ENCODE measurements at regions not wholly inside any gene's neighbourhood (a gene's known extent, or its start where the extent isn't known, plus 50 kb on each side); places are given as distances from the start of the nearest gene placed in this dataset.

GRCh38 chr19:30105316-30105715 is 163.3 kb downstream of the URI1 start:
- no peaks in the 10 kb centered on the region for H3K9me3 ChIP-seq
- H3K4me3 ChIP-seq = no peak overlapping the region
- no peaks in the 10 kb centered on the region for H3K27me3 ChIP-seq
- no peaks in the 10 kb centered on the region for H3K4me1 ChIP-seq
- TF ChIP-seq EP300 (IDR thresholded peaks at IDR 0.05) (no peak), POLR2A (IDR thresholded peaks at IDR 0.05) (no peak)
- TF ChIP-seq, protein P1, sequence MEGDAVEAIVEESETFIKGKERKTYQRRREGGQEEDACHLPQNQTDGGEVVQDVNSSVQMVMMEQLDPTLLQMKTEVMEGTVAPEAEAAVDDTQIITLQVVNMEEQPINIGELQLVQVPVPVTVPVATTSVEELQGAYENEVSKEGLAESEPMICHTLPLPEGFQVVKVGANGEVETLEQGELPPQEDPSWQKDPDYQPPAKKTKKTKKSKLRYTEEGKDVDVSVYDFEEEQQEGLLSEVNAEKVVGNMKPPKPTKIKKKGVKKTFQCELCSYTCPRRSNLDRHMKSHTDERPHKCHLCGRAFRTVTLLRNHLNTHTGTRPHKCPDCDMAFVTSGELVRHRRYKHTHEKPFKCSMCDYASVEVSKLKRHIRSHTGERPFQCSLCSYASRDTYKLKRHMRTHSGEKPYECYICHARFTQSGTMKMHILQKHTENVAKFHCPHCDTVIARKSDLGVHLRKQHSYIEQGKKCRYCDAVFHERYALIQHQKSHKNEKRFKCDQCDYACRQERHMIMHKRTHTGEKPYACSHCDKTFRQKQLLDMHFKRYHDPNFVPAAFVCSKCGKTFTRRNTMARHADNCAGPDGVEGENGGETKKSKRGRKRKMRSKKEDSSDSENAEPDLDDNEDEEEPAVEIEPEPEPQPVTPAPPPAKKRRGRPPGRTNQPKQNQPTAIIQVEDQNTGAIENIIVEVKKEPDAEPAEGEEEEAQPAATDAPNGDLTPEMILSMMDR (IDR thresholded peaks at IDR 0.05) = no peak
- no peaks in the 10 kb centered on the region for H3K36me3 ChIP-seq
- WGBS, 2 donors = 91 to 93% methylated on average over 7 of the region's 8 CpGs
- DNase-seq (ENCODE audit: low spot score in 2 of 2) = no peak
- H3K27ac ChIP-seq = no peak overlapping the region

GRCh38 chr19:30105727-30106126 is 163.7 kb downstream of the URI1 start:
- no peak overlapping the region for H3K4me3 ChIP-seq
- WGBS, 2 donors = 83 to 88% methylated on average over 6 of the region's 6 CpGs
- DNase-seq (ENCODE audit: low spot score in 2 of 2) = no peak

GRCh38 chr19:30106417-30107095 is 164.5 kb downstream of the URI1 start:
- DNase-seq (ENCODE audit: low spot score in 2 of 2) = no peak
- 77 to 87% methylated on average over 11 of the region's 11 CpGs for WGBS, 2 donors
- H3K4me3 ChIP-seq = no peak overlapping the region
- TF ChIP-seq POLR2A (IDR thresholded peaks at IDR 0.05) (no peak), EP300 (IDR thresholded peaks at IDR 0.05) (no peak)
- TF ChIP-seq, protein P1 (IDR thresholded peaks at IDR 0.05) = no peak
- no peak overlapping the region for H3K27ac ChIP-seq
- no peaks in the 10 kb centered on the region for H3K27me3 ChIP-seq
- no peaks in the 10 kb centered on the region for H3K36me3 ChIP-seq
- H3K9me3 ChIP-seq = no peaks in the 10 kb centered on the region
- H3K4me1 ChIP-seq = no peaks in the 10 kb centered on the region

More at GRCh38 chr19:30105727-30106126, 163.7 kb downstream of the URI1 start:
- H3K27me3 ChIP-seq = no peaks in the 10 kb centered on the region
- TF ChIP-seq, protein P1 (IDR thresholded peaks at IDR 0.05) = no peak
- TF ChIP-seq POLR2A (IDR thresholded peaks at IDR 0.05) (no peak), EP300 (IDR thresholded peaks at IDR 0.05) (no peak)
- H3K36me3 ChIP-seq = no peaks in the 10 kb centered on the region
- H3K4me1 ChIP-seq = no peaks in the 10 kb centered on the region
- no peaks in the 10 kb centered on the region for H3K9me3 ChIP-seq
- no peak overlapping the region for H3K27ac ChIP-seq

DNA sequence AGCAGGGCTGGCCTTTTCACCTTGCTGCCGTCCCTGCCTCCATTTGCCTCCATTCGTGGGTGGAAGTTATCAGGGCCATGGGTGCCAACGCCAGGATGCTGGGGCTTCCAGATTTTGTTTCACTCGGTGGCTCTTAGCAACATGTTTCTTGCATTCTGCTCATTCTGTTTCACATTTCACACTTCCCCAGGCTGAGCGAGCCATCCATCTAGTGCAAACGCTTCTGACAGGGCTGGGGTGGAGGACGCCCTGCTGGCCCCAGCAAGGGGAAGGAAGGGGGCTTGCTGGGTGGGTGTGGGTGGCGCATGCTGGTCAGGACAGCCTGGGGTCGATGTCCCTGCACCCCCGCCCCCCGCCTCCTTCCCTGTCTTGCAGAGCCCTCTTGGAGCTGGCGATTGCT is 165.2 kb downstream of the URI1 start:
- H3K4me1 ChIP-seq = no peaks in the 10 kb centered on the region
- TF ChIP-seq POLR2A (IDR thresholded peaks at IDR 0.05) (no peak), EP300 (IDR thresholded peaks at IDR 0.05) (no peak)
- TF ChIP-seq, protein P1 (IDR thresholded peaks at IDR 0.05) = no peak
- 62 to 65% methylated on average over 12 of the region's 12 CpGs for WGBS, 2 donors
- DNase-seq (ENCODE audit: low spot score in 2 of 2) = no peak
- H3K27me3 ChIP-seq = no peaks in the 10 kb centered on the region
- H3K36me3 ChIP-seq = no peaks in the 10 kb centered on the region
- H3K9me3 ChIP-seq = no peaks in the 10 kb centered on the region
- H3K27ac ChIP-seq = no peak overlapping the region
- no peak overlapping the region for H3K4me3 ChIP-seq

DNA sequence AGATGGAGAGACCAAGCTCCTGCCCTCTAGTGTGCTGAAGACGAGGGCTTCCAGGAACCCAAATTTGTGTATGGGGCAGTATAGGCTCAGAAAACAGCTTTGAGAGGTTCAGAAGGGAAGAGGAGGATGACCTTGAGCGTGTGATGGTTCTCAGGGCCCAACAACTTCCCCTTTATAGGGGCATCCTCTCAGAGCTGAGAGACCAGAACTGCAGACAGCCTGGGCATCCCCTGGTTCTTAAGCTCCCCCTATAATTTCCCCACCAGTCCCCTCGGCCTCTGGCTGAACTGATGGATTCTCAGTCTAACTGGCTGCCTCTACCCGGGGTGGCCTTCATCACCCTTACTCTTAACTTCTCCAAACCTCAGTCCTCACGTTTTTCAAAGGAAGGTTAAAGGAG is 167.5 kb downstream of the URI1 start:
- Histone ChIP-seq H3K4me3 (no peak overlapping the region), H3K27ac (no peak overlapping the region), H3K9me3 (no peaks in the 10 kb centered on the region), H3K36me3 (no peaks in the 10 kb centered on the region), H3K27me3 (no peaks in the 10 kb centered on the region), H3K4me1 (no peaks in the 10 kb centered on the region)
- no peak for TF ChIP-seq POLR2A (IDR thresholded peaks at IDR 0.05)
- TF ChIP-seq, protein P1 (IDR thresholded peaks at IDR 0.05) = no peak
- no peak for TF ChIP-seq EP300 (IDR thresholded peaks at IDR 0.05)
- no peak for DNase-seq (ENCODE audit: low spot score in 2 of 2)
- 77 to 86% methylated on average over 5 of the region's 5 CpGs for WGBS, 2 donors

Measured in tibial nerve (tissue), 4 donors.